GM21576 (cell line): ENCODE measurements at regions not wholly inside any gene's neighbourhood (a gene's known extent, or its start where the extent isn't known, plus 50 kb on each side); places are given as distances from the start of the nearest gene placed in this dataset.
A peak's percentile ranks its signal among the peaks of the same experiment; 100 is the strongest.
"Not testable (repeated sequence)": the region's sequence is repeated elsewhere in the genome, so short reads cannot be mapped to it uniquely, and the experiment has no call there.

ENCODE experiments used
- ATAC-seq: cut with Tn5 transposase; IDR thresholded peaks from one replicate; pipeline ENCODE4 v1.9.1; 2021; ENCODE audit warnings: mild to moderate bottlenecking, moderate library complexity; ENCODE audit not compliant: unreplicated experiment

- ATAC-seq: no peak
Measured at GRCh38 chr2:16066261-16067036, 126.1 kb downstream of the MYCN start.

GRCh38 chr2:16065272-16066069 lies 125.1 kb downstream of the MYCN start:
- ATAC-seq: not testable (repeated sequence)

- ATAC-seq: no peak
Measured at GRCh38 chr2:16064745-16065144, 124.4 kb downstream of the MYCN start.

- ATAC-seq: no peak
Measured at GRCh38 chr2:16063955-16064633, 123.7 kb downstream of the MYCN start.

- no peak for ATAC-seq
Measured at GRCh38 chr2:16063251-16063850, 123.0 kb downstream of the MYCN start.

- ATAC-seq: no peak
Measured at GRCh38 chr2:16062471-16063250, 122.3 kb downstream of the MYCN start.

GRCh38 chr2:16061441-16062217 lies 121.3 kb downstream of the MYCN start:
- ATAC-seq: no peak

- no peak for ATAC-seq
Measured at GRCh38 chr2:16060936-16061338, 120.6 kb downstream of the MYCN start.

GRCh38 chr2:16060125-16060935 lies 120.0 kb downstream of the MYCN start:
- ATAC-seq: no peak

GRCh38 chr2:16059393-16060016 lies 119.2 kb downstream of the MYCN start:
- ATAC-seq: no peak

GRCh38 chr2:16058747-16059358 lies 118.5 kb downstream of the MYCN start:
- ATAC-seq: no peak

GRCh38 chr2:16058256-16058655 lies 117.9 kb downstream of the MYCN start:
- ATAC-seq: no peak

GRCh38 chr2:16057661-16058060 lies 117.3 kb downstream of the MYCN start:
- ATAC-seq: no peak

GRCh38 chr2:16055848-16056580 lies 115.7 kb downstream of the MYCN start:
- ATAC-seq: peak; percentile 91

GRCh38 chr2:16053437-16054257 lies 113.3 kb downstream of the MYCN start:
- no peak for ATAC-seq

- ATAC-seq: not testable (repeated sequence)
Measured at GRCh38 chr2:16052571-16053052, 112.3 kb downstream of the MYCN start.
